SH-SY5Y (cell line): ENCODE measurements at regions not wholly inside any gene's neighbourhood (a gene's known extent, or its start where the extent isn't known, plus 50 kb on each side); places are given as distances from the start of the nearest gene placed in this dataset.

Source experiments
- GATA2 ChIP-seq: IDR thresholded peaks from 2 replicates; pipeline ENCODE4 v1.6.1; 2011; ENCODE audit warnings: mild to moderate bottlenecking, low read depth, low read length
- GATA3 ChIP-seq: IDR thresholded peaks from 2 replicates; pipeline ENCODE4 v1.6.1; 2011; ENCODE audit warnings: low read depth, mild to moderate bottlenecking, low read length, moderate library complexity

GRCh38 chrX:39888730-39889129 is 209.0 kb downstream of the BCOR start:
- TF ChIP-seq GATA2 = no peak
- no peak for TF ChIP-seq GATA3
